Activated CD4-positive, alpha-beta T cell treated with anti-CD3 and anti-CD28 coated beads, Interleukin-10, Interleukin-2, amounts not matched to agents 100 ng/mL and 50 ng/mL, durations not matched to agents 16 hours and 8 hours (primary cell): ENCODE measurements at regions not wholly inside any gene's neighbourhood (a gene's known extent, or its start where the extent isn't known, plus 50 kb on each side); places are given as distances from the start of the nearest gene placed in this dataset.

Experiments used
- DNase-seq: peaks from one replicate; pipeline ENCODE4 v3.0.0-alpha.2; 2020

- no peak for DNase-seq
Measured at GRCh38 chr12:125440399-125440798, 375.2 kb downstream of the AACS start.

- no peak for DNase-seq
Measured at GRCh38 chr12:125443341-125443740, 378.1 kb downstream of the AACS start.

GRCh38 chr12:125451408-125451807 is 386.2 kb downstream of the AACS start:
- DNase-seq, result no peak

GRCh38 chr12:125453751-125454150 is 388.5 kb downstream of the AACS start:
- DNase-seq, result no peak

- DNase-seq, result no peak
Measured at GRCh38 chr12:125454291-125454690, 389.1 kb downstream of the AACS start.

- no peak for DNase-seq
Measured at GRCh38 chr12:125454786-125455480, 389.7 kb downstream of the AACS start.

GRCh38 chr12:125455556-125455955 is 390.3 kb downstream of the AACS start:
- DNase-seq, result no peak

GRCh38 chr12:125458552-125459268 is 393.5 kb downstream of the AACS start:
- DNase-seq, result no peak

GRCh38 chr12:125461831-125462230 is 396.6 kb downstream of the AACS start:
- no peak for DNase-seq

- no peak for DNase-seq
Measured at GRCh38 chr12:125463386-125463785, 398.2 kb downstream of the AACS start.

- no peak for DNase-seq
Measured at GRCh38 chr12:125467363-125467762, 402.1 kb downstream of the AACS start.

- no peak for DNase-seq
Measured at GRCh38 chr12:125469683-125470082, 404.4 kb downstream of the AACS start.

GRCh38 chr12:125470838-125471783 is 405.9 kb downstream of the AACS start:
- no peak for DNase-seq

GRCh38 chr12:125473501-125473900 is 408.3 kb downstream of the AACS start:
- DNase-seq, result no peak

- DNase-seq, result no peak
Measured at GRCh38 chr12:125487336-125487735, 422.1 kb downstream of the AACS start.

GRCh38 chr12:125491553-125491952 is 426.3 kb downstream of the AACS start:
- DNase-seq, result no peak

GRCh38 chr12:125492354-125493270 is 427.4 kb downstream of the AACS start:
- DNase-seq, result no peak

- DNase-seq, result no peak
Measured at GRCh38 chr12:125493704-125494308, 428.6 kb downstream of the AACS start.

- DNase-seq, result no peak
Measured at GRCh38 chr12:125503128-125503527, 437.9 kb downstream of the AACS start.

GRCh38 chr12:125509195-125509594 is 444.0 kb downstream of the AACS start:
- no peak for DNase-seq

GRCh38 chr12:125512541-125513298 is 447.5 kb downstream of the AACS start:
- DNase-seq, result no peak
